Fibroblast of peridontal ligament (primary cell): ENCODE measurements at regions not wholly inside any gene's neighbourhood (a gene's known extent, or its start where the extent isn't known, plus 50 kb on each side); places are given as distances from the start of the nearest gene placed in this dataset.
"Not testable (repeated sequence)": the region's sequence is repeated elsewhere in the genome, so short reads cannot be mapped to it uniquely, and the experiment has no call there.

Experiments
- DNase-seq: peaks from one replicate; pipeline ENCODE4 v3.0.0-alpha.2; 2010; ENCODE audit errors: extremely low read depth

GRCh38 chr6:134612128-134612527 lies 294.2 kb upstream of the SGK1 start:
- not testable (repeated sequence) for DNase-seq

GRCh38 chr6:134610411-134610810 lies 292.5 kb upstream of the SGK1 start:
- no peak for DNase-seq

GRCh38 chr6:134609716-134610261 lies 291.9 kb upstream of the SGK1 start:
- no peak for DNase-seq

- DNase-seq, result peak; percentile 15
Observed at GRCh38 chr6:134607411-134607810, 289.5 kb upstream of the SGK1 start.

- no peak for DNase-seq
Observed at GRCh38 chr6:134605034-134605433, 287.1 kb upstream of the SGK1 start.

GRCh38 chr6:134604014-134604676 lies 286.2 kb upstream of the SGK1 start:
- DNase-seq, result no peak

- DNase-seq, result no peak
Observed at GRCh38 chr6:134603561-134603960, 285.6 kb upstream of the SGK1 start.

GRCh38 chr6:134602123-134602522 lies 284.2 kb upstream of the SGK1 start:
- DNase-seq, result no peak

- DNase-seq, result no peak
Observed at GRCh38 chr6:134600671-134601070, 282.8 kb upstream of the SGK1 start.

- no peak for DNase-seq
Observed at GRCh38 chr6:134599079-134599478, 281.2 kb upstream of the SGK1 start.

- no peak for DNase-seq
Observed at GRCh38 chr6:134596191-134596590, 278.3 kb upstream of the SGK1 start.

- DNase-seq, result no peak
Observed at GRCh38 chr6:134594881-134595280, 277.0 kb upstream of the SGK1 start.

- no peak for DNase-seq
Observed at GRCh38 chr6:134593887-134594286, 276.0 kb upstream of the SGK1 start.

- DNase-seq, result no peak
Observed at GRCh38 chr6:134593442-134593841, 275.5 kb upstream of the SGK1 start.

GRCh38 chr6:134593024-134593423 lies 275.1 kb upstream of the SGK1 start:
- DNase-seq, result no peak

- peak; percentile 59 for DNase-seq
Observed at GRCh38 chr6:134590449-134590848, 272.5 kb upstream of the SGK1 start.

- no peak for DNase-seq
Observed at GRCh38 chr6:134590004-134590403, 272.1 kb upstream of the SGK1 start.

- DNase-seq, result peak; percentile 100
Observed at GRCh38 chr6:134589512-134589911, 271.6 kb upstream of the SGK1 start.

GRCh38 chr6:134588267-134588666 lies 270.4 kb upstream of the SGK1 start:
- no peak for DNase-seq

- no peak for DNase-seq
Observed at GRCh38 chr6:134585517-134585873, 267.6 kb upstream of the SGK1 start.

- peak; percentile 32 for DNase-seq
Observed at GRCh38 chr6:134584847-134585516, 267.1 kb upstream of the SGK1 start.

GRCh38 chr6:134577998-134578397 lies 260.1 kb upstream of the SGK1 start:
- peak; percentile 18 for DNase-seq

GRCh38 chr6:134575221-134575620 lies 257.3 kb upstream of the SGK1 start:
- no peak for DNase-seq
